Activated gamma-delta T cell treated with anti-CD3 and anti-CD28 coated beads, Interleukin-2, amount 50 U/mL, for 16 hours (primary cell): ENCODE measurements at regions not wholly inside any gene's neighbourhood (a gene's known extent, or its start where the extent isn't known, plus 50 kb on each side); places are given as distances from the start of the nearest gene placed in this dataset.
"Not testable (repeated sequence)": the region's sequence is repeated elsewhere in the genome, so short reads cannot be mapped to it uniquely, and the experiment has no call there.

ENCODE experiments used
- DNase-seq: peaks from one replicate; pipeline ENCODE4 v3.0.0-alpha.2; 2020; ENCODE audit warnings: low read depth

GRCh38 chr13:87736849-87737385 lies 65.7 kb downstream of the SLITRK5 start:
- DNase-seq = no peak

DNA sequence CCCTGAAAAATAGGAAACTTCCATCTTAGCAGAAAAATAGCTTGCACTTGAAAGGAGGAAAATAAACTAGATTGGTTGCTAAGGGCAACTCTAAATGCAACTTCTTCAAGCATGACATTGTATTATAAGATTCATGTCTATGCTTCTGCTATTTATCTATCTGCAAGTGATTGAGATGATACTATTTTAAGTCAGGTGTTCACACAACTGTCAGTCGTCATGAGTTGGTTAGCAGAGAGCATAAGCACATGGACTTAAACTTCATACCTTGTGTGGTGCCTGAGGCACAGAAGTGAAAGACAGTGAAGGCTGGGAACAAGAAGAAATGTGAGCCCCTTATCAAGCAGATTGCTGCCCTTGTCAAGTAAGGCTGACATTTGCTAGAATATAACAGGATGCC lies 82.9 kb downstream of the SLITRK5 start:
- no peak for DNase-seq

GRCh38 chr13:87769445-87769844 lies 98.3 kb downstream of the SLITRK5 start:
- DNase-seq = no peak

DNA sequence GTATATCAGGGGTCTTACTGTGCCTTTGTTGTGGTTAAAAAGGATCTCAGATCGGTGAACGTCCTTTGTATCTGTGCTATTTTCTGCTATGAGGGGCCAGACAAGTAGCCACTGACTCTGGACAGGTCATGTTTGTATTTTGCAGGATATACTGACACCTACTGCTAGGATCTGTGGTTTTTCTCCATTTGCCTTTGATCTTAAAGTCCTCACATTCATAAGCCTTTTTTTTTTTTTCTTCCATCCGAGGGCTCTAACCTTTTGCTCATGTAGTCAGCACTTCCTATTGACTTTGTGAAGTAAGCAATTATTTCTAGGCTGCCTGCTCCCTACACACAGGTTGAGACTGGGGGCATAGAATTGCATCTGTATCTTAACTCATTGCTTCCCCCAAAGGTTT lies 106.2 kb downstream of the SLITRK5 start:
- DNase-seq = no peak

- no peak for DNase-seq
These were observed 107.0 kb downstream of the SLITRK5 start for GRCh38 chr13:87778128-87778527.

DNA sequence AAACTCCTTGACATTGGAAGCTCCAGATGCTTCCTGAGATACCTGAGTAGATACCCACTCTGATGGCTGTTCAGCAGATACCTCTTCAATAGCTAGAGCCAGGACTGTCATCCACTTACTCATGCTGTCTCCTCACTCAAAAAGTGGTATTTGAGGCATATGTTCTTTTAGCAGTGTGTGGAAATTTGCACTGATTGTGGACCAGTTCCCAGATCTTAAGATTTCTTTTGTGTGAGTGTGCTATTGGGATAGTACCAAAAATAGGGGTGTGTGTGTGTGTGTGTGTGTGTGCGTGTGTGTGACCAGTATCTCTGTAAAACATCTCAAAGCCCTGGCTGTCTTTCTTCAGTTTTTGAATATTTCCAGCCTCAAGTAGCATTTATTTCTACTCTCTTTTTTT lies 108.3 kb downstream of the SLITRK5 start:
- no peak for DNase-seq

DNA sequence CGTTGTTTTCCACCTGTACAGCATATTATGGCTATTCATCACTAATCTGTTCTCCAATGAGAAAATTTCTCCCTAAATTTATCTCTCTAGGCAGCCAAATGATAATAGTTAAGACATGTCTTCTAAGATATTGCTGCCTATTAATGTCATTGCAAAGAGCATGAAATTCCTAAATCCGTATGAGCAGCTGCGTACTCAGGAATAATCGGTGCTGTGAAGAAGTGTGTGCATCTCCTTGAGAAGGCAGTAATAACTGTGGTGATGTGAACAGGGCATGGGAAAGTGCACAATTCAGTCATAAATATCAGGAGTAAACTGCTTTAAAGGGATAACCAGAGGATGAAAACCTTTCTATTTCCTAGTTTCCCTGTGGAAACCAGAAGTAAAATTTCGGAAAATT lies 112.2 kb downstream of the SLITRK5 start:
- DNase-seq = no peak

- no peak for DNase-seq
These were observed 117.2 kb downstream of the SLITRK5 start for GRCh38 chr13:87788363-87788762.

- DNase-seq = no peak
These were observed 121.7 kb downstream of the SLITRK5 start for GRCh38 chr13:87792878-87793277.

DNA sequence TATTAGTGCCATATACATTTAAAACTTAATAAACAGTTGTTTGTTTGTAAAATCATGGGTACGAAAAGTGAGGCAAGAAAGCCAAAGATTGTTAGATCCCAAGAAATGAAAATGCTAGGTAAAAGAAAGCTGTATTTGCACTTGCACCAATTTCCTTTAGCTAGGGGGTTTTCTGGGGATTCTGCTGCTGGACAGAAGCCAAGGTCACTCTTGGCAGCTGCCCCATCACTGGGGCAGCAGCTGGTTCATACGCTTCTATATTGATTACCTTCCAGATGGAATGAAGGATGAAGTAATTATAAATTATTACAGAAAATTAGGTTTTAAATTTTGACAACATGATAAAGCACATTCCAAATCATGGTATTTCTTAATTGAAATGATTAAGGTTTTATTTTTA lies 127.4 kb downstream of the SLITRK5 start:
- DNase-seq = no peak

- DNase-seq = no peak
These were observed 139.2 kb downstream of the SLITRK5 start for GRCh38 chr13:87810391-87810801.

- no peak for DNase-seq
These were observed 139.8 kb downstream of the SLITRK5 start for GRCh38 chr13:87810920-87811344.

- no peak for DNase-seq
These were observed 143.2 kb downstream of the SLITRK5 start for GRCh38 chr13:87814403-87814802.

GRCh38 chr13:87820241-87820640 lies 149.1 kb downstream of the SLITRK5 start:
- no peak for DNase-seq

GRCh38 chr13:87821512-87821911 lies 150.3 kb downstream of the SLITRK5 start:
- no peak for DNase-seq

DNA sequence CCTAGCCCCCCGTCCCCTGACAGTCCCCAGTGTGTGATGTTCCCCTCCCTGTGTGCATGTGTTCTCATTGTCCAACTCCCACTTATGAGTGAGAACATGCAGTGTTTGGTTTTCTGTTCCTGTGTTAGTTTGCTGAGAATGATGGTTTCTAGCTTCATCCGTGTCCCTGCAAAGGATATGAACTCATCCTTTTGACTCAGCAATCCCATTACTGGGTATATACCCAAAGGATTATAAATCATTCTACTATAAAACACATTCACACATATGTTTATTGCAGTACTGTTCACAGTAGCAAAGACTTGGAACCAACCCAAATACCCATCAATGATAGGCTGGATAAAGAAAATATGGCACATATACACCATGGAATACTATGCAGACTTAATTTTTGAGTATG lies 155.1 kb downstream of the SLITRK5 start:
- not testable (repeated sequence) for DNase-seq

DNA sequence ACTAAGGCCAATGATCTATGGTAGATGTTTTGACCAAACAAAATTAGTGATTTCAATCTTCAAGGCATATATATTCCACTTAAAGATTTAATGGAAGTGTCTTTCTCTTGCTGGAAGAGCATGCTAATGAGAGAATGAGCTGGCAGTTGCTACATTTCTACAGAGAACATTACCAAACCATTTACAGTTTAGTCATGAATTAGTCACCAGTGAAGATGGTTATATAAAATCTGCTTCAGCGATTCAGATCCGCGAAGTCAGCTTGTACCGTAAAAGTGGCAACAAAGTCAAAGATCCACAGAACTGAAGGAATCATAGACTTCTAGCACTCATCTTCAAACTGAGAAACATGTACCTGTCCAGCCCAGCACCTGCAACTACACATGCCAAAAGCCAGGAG lies 156.3 kb downstream of the SLITRK5 start:
- DNase-seq = no peak

DNA sequence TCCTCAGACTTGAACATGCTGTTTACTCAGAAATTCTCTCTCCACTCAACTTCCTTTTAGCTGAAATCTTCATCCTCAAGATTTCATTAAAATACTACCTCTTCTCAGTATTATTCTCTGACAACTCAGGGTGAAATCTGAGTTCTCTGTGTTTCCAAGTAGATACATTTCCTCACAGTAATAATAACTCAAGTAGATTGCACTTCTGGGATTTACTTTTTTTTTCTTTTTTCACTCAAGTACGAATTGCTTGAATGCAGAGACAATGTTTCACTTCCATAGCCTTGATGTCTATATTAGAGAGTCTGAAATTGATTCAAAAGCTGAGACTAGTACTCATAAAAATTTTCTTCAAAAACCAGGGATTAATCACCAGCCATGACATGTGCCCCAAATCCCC lies 166.4 kb downstream of the SLITRK5 start:
- DNase-seq = no peak

DNA sequence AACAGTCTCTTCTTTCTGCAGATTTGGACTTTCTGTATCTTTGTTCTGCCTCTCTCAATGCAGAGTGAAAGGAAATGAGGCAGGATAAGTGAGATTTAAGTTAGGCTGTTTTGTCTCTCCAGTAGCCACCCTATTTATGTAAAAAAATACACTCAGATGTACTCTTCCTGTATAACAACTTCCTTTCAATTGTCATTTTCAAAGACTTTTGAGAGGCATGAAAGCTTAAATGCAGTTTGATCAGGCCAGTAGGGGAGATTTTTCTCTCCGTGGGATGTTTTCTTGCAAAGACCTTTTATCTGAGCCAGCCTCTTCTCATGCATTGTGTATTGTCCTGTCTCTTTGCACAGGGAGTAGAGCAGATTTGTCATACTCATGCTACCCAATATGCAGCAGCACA lies 166.8 kb downstream of the SLITRK5 start:
- DNase-seq = no peak

GRCh38 chr13:87851410-87851809 lies 180.2 kb downstream of the SLITRK5 start:
- DNase-seq = no peak

DNA sequence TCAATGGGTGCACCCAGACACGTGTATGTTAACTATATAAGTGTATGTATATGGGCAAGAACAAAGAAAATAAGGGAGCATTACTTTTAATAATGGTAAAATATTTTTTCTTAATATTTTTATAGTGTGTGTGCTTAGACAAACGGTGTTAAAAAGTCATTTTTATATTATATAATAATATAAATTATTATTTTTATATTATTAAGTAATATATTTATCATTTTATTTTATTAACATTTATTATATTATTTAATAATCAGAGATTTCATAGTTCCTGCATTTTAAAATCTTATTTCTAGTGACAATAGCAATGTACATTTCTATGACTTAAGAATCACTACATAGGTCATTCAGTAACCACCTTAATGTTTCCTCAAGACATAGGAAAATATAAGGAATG lies 184.4 kb downstream of the SLITRK5 start:
- DNase-seq = no peak

DNA sequence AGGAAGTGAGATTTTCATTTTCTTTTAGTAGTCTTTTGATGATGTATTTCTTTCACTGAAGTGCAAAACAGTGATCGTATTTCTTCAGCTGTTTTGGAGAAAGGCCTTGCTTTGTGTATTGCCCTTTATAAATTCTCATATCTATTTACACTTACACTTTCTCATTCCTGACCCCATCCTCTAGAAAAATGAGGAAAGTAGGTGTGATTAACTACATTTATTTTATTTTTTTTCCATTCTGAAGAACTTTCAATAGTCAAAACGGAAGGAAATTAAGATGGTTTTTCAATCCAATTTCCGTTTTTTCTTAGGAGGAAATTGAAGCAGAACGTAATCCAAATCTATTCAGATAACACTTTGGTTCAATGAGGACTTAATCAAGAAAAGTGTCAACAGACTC lies 188.1 kb downstream of the SLITRK5 start:
- no peak for DNase-seq

DNA sequence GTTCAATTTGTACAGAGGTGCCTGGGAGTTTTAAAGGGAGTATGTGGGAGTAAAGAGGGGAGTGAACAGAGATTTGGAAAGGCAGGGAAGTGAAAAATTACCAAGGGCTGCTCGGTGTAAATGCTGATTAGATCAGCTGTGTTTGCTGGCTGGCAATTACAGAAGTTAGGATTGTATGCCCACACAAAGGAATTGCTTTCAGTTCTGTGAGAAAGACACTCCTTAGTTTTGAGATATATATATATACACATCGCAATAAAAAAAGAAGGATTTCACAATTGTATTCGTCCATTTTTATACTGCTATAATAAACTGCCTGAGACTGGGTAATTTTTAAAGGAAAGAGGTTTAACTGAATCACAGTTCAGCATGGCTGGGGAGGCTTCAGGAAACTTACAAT lies 196.3 kb downstream of the SLITRK5 start:
- DNase-seq = no peak

DNA sequence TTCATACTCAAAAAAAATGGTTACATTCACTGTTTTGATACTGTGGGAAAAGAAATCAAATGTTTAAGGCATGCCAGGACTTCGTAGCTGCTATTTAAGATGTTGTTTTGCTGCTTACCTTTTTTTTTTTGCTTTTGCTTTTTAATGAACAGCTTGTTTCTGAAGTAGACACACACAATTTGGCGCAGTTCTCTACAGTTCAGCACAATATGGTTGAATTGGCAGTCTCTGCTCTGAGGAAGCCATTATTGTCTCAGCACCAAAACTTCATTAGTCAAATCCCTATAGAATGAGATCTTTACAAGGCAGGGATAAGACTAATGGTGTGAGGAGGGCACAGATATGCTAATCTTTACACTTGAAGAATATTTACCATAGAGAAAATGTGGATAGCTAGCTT lies 197.6 kb downstream of the SLITRK5 start:
- DNase-seq = no peak

DNA sequence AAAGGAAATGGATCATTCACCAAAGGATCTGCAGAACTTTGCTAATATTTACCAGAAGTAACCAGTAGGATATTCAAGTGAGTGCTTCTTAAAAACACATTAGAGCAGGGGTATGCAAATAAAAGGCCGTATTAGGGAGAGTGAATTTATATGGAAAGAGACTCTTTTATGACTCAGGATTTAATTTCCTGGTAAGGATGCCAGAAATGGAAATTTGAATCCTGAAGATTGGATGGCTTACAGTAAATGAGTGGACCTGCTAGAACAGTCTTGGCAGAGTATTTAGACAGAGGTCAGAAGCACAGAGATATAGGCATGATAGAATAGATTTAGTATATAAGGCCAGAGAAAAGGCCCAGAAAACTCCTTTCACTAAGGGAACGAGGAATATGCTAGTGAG lies 201.6 kb downstream of the SLITRK5 start:
- DNase-seq = no peak
